ENCODE measurements at regions not wholly inside any gene's neighbourhood (a gene's known extent, or its start where the extent isn't known, plus 50 kb on each side); places are given as distances from the start of the nearest gene placed in this dataset.

- TF ChIP-seq RXRA (IDR thresholded peaks at IDR 0.05; ENCODE audit: insufficient read depth, low read depth, low read length), result no peak
- no peak for TF ChIP-seq EZH2 (IDR thresholded peaks at IDR 0.05; ENCODE audit: low read depth, low read length, severe bottlenecking)
- TF ChIP-seq E2F6 (IDR thresholded peaks at IDR 0.05), result no peak
- TF ChIP-seq SUZ12 (IDR thresholded peaks at IDR 0.05; ENCODE audit: low read length), result no peak
- no peak for TF ChIP-seq SIRT6 (IDR thresholded peaks at IDR 0.05; ENCODE audit: low read length)
Observed at GRCh38 chr1:70892930-70893329, 154.7 kb downstream of the PTGER3 start (continued).
